SU-DHL-6 (cell line): ENCODE measurements at regions not wholly inside any gene's neighbourhood (a gene's known extent, or its start where the extent isn't known, plus 50 kb on each side); places are given as distances from the start of the nearest gene placed in this dataset.

ENCODE experiments used
- H2AFZ ChIP-seq: fragments of 200-600 bp; sonication (generic); 2 replicates; pipeline ENCODE4 v1.6.1; 2014; ENCODE audit warnings: low read depth, mild to moderate bottlenecking, moderate library complexity, mixed read lengths, antibody characterized with exemption, low read length; ENCODE audit not compliant: severe bottlenecking
- H3F3A ChIP-seq: fragments of 200-600 bp; shearing (Covaris generic); 2 replicates; pipeline ENCODE4 v1.6.0; 2016; ENCODE audit warnings: antibody characterized with exemption, mild to moderate bottlenecking; ENCODE audit not compliant: insufficient read depth
- H3K27ac ChIP-seq: fragments of 200-600 bp; sonication (generic); 2 replicates; pipeline ENCODE4 v1.5.1; 2016; ENCODE audit warnings: low read depth, mild to moderate bottlenecking, low read length, moderate library complexity, mixed read lengths
- H3K27me3 ChIP-seq: fragments of 200-600 bp; sonication (generic), shearing (Covaris generic); 2 replicates; pipeline ENCODE4 v1.6.0; 2014; ENCODE audit warnings: mild to moderate bottlenecking, low read length
- H3K36me3 ChIP-seq: fragments of 200-600 bp; sonication (generic); 2 replicates; pipeline ENCODE4 v1.6.1; 2014; ENCODE audit warnings: mild to moderate bottlenecking, low read length, mixed read lengths
- H3K4me2 ChIP-seq: fragments of 300-600, 200-600 bp; shearing (Covaris generic), sonication (generic); 2 replicates; pipeline ENCODE4 v1.6.0; 2014; ENCODE audit warnings: low read length, low read depth, mild to moderate bottlenecking; ENCODE audit not compliant: poor library complexity, severe bottlenecking
- H3K4me3 ChIP-seq: fragments of 200-600 bp; sonication (generic); 2 replicates; pipeline ENCODE4 v1.5.1; 2014; ENCODE audit warnings: antibody characterized with exemption, low read length, mild to moderate bottlenecking, mixed read lengths; ENCODE audit not compliant: insufficient read depth, poor library complexity, severe bottlenecking
- H3K79me2 ChIP-seq: fragments of 200-600 bp; sonication (generic); 2 replicates; pipeline ENCODE4 v1.6.1; 2014; ENCODE audit warnings: mild to moderate bottlenecking, low read length, moderate library complexity; ENCODE audit not compliant: insufficient read depth
- H3K9ac ChIP-seq: fragments of 200-600 bp; sonication (generic); 2 replicates; pipeline ENCODE4 v1.7.0; 2014; ENCODE audit warnings: mild to moderate bottlenecking, low read length
- H3K9me2 ChIP-seq: fragments of 200-600 bp; sonication (generic); replicated peaks from 2 replicates; pipeline ENCODE4 v1.6.1; 2014; ENCODE audit warnings: low read length; ENCODE audit not compliant: insufficient read depth
- H3K9me3 ChIP-seq: fragments of 200-600 bp; sonication (generic); 2 replicates; pipeline ENCODE4 v1.6.1; 2014; ENCODE audit warnings: low read length, mixed read lengths; ENCODE audit not compliant: insufficient read depth
- H4K20me1 ChIP-seq: fragments of 200-600 bp; sonication (generic); 2 replicates; pipeline ENCODE4 v1.6.1; 2014; ENCODE audit warnings: low read depth, mild to moderate bottlenecking, antibody characterized with exemption, low read length, moderate library complexity, mixed read lengths
- CTCF ChIP-seq: fragments of 200-600 bp; sonication (generic); IDR thresholded peaks from one replicate; pipeline ENCODE4 v1.5.1; 2017; ENCODE audit warnings: antibody characterized with exemption, mild to moderate bottlenecking, low read length, moderate library complexity; ENCODE audit not compliant: insufficient read depth, poor library complexity, severe bottlenecking
- EZH2phosphoT487 ChIP-seq: fragments of 200-600 bp; sonication (generic), shearing (Covaris generic); conservative IDR thresholded peaks from 2 replicates; pipeline ENCODE4 v1.6.1; 2018; ENCODE audit warnings: mild to moderate bottlenecking, antibody characterized with exemption, low read length, moderate library complexity, mixed read lengths

- Histone ChIP-seq H3K9ac (no peak overlapping the region), H3K4me3 (no peak overlapping the region), H3K27me3 (no peaks in the 10 kb centered on the region), H2AFZ (no peak overlapping the region), H3K9me2 (no peaks in the 10 kb centered on the region), H3F3A (no peaks in the 10 kb centered on the region), H3K79me2 (no peaks in the 10 kb centered on the region), H4K20me1 (no peaks in the 10 kb centered on the region), H3K36me3 (no peaks in the 10 kb centered on the region), H3K27ac (no peak overlapping the region), H3K4me2 (no peak overlapping the region), H3K9me3 (no peaks in the 10 kb centered on the region)
- no peak for TF ChIP-seq EZH2phosphoT487
- TF ChIP-seq CTCF = no peak
Measured at GRCh38 chr18:68583685-68584084, 131.2 kb downstream of the TMX3 start.

DNA sequence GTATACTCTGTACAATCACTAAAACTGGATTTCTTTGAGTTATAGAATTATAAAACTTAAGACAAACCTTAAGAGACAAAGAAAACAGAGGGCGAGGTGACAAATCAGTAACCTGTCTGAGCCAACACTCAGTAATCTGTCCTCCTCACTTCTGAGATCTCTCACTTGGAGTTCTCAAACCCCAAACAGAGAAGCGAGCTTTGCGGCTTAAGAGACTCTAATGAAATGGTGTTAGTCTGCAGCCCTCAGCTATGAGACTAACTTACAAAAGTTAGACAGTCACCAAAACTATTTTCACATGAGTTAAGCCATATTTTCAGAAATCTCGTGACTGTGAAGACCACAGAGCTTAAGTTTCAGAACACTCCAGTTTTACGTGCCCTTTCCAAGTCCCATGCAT is 140.6 kb downstream of the TMX3 start:
- Histone ChIP-seq H3K36me3 (no peaks in the 10 kb centered on the region), H4K20me1 (no peaks in the 10 kb centered on the region), H2AFZ (no peak overlapping the region), H3K4me3 (no peak overlapping the region), H3K9ac (no peak overlapping the region), H3K79me2 (no peaks in the 10 kb centered on the region), H3K9me2 (no peaks in the 10 kb centered on the region), H3K27me3 (no peaks in the 10 kb centered on the region), H3K4me2 (no peak overlapping the region), H3K27ac (no peak overlapping the region), H3F3A (no peaks in the 10 kb centered on the region), H3K9me3 (no peaks in the 10 kb centered on the region)
- TF ChIP-seq EZH2phosphoT487 = no peak
- TF ChIP-seq CTCF = no peak

DNA sequence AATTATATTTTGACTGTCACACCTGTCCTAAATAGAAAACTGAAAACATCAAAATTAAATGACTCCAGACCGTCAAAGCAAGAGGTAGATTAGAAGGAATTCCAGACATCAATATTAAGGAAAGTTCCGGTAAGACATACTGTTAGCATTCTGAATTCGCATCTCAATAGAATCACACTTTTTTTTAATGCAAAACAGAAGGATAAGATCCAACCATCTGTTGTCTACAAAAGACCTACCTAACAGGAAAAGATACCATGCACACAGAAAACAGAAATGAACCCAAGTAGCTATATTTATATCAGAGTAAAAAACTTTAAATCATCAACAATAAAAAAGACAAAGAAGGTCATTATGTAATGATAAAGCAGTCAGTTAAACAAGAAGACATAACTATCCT is 145.0 kb downstream of the TMX3 start:
- TF ChIP-seq EZH2phosphoT487 (no peak), CTCF (no peak)
- Histone ChIP-seq H3K27ac (no peak overlapping the region), H3K4me3 (no peak overlapping the region), H3K79me2 (no peaks in the 10 kb centered on the region), H3K27me3 (no peaks in the 10 kb centered on the region), H3K4me2 (no peak overlapping the region), H3F3A (no peaks in the 10 kb centered on the region), H3K9me3 (no peaks in the 10 kb centered on the region), H4K20me1 (no peaks in the 10 kb centered on the region), H2AFZ (no peak overlapping the region), H3K36me3 (no peaks in the 10 kb centered on the region), H3K9me2 (no peaks in the 10 kb centered on the region), H3K9ac (no peak overlapping the region)
